ENCODE measurements at regions not wholly inside any gene's neighbourhood (a gene's known extent, or its start where the extent isn't known, plus 50 kb on each side); places are given as distances from the start of the nearest gene placed in this dataset.

- no peak overlapping the region for H3K27ac ChIP-seq (ENCODE audit: low read depth in 2 of 2, low read length in 1 of 2)
Measured at GRCh38 chr5:68415177-68416085, 199.9 kb downstream of the PIK3R1 start.

DNA sequence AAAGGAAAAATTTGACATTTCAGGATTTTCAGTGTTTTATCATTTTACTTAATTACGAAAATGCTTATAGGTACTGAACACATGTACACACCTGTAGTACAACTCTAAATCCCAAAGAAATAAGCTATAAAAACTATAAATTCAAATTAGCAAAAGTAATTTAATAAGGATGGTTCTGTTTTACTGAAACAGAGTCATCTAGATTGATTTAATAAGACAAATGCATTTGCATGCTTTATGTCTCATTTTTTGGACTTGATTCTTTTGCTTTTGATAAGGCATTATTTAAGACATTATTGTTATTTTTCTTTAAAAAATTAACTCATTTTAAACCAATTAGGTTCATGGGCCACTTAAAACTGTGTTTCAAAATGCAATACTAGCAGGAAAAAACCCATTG lies 201.2 kb downstream of the PIK3R1 start:
- peaks cover 2 to 3% of the 10 kb centered on the region in 2 donors for H3K4me1 ChIP-seq (ENCODE audit: control insufficient read depth in 2 of 2, insufficient read depth in 2 of 2, low read length in 1 of 2)
- H3K4me3 ChIP-seq (ENCODE audit: low read depth in 1 of 2, low read length in 2 of 2) = no peak overlapping the region
- H3K9me3 ChIP-seq (ENCODE audit: control insufficient read depth in 2 of 2, insufficient read depth in 1 of 2, low read depth in 1 of 2, low read length in 1 of 2) = no peaks in the 10 kb centered on the region
- 99 to 100% methylated on average over 1 of the region's 1 CpG for whole genome bisulfite sequencing, 2 donors
- no peaks in the 10 kb centered on the region for H3K36me3 ChIP-seq (ENCODE audit: control insufficient read depth in 2 of 2, insufficient read depth in 2 of 2, low read length in 1 of 2)
- H3K27ac ChIP-seq (ENCODE audit: low read depth in 2 of 2, low read length in 1 of 2) = no peak overlapping the region
- H3K27me3 ChIP-seq (ENCODE audit: control insufficient read depth in 1 of 2, insufficient read depth in 2 of 2, low read length in 2 of 2) = no peaks in the 10 kb centered on the region

More at GRCh38 chr5:68415177-68416085, 199.9 kb downstream of the PIK3R1 start:
- H3K4me1 ChIP-seq (ENCODE audit: control insufficient read depth in 2 of 2, insufficient read depth in 2 of 2, low read length in 1 of 2) = peaks cover 0 to 3% of the 10 kb centered on the region in 2 donors
- WGBS, 2 donors = 66 to 68% methylated on average over 4 of the region's 4 CpGs
- no peaks in the 10 kb centered on the region for H3K27me3 ChIP-seq (ENCODE audit: control insufficient read depth in 1 of 2, insufficient read depth in 2 of 2, low read length in 2 of 2)
- no peaks in the 10 kb centered on the region for H3K36me3 ChIP-seq (ENCODE audit: control insufficient read depth in 2 of 2, insufficient read depth in 2 of 2, low read length in 1 of 2)
- no peaks in the 10 kb centered on the region for H3K9me3 ChIP-seq (ENCODE audit: control insufficient read depth in 2 of 2, insufficient read depth in 1 of 2, low read depth in 1 of 2, low read length in 1 of 2)
- H3K4me3 ChIP-seq (ENCODE audit: low read depth in 1 of 2, low read length in 2 of 2) = no peak overlapping the region

DNA sequence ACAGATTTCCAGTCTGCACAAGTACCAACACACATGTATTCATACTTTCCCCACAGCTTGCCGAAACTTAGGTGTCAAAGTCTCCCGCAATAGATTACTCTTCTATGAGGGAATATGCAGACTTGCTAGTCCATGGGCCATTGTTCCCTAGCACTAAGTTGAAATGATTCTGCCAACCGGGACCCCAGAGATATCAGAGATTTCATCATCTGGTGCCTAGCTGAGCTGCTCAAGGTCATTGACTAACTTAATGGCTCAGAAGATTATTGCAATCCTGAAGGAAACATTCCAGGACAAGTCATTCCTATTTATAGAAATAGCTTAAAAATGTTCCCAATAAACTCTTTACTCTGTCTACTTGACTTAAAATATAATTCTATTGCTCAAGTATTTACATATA lies 202.6 kb downstream of the PIK3R1 start:
- Histone ChIP-seq H3K27me3 (ENCODE audit: control insufficient read depth in 1 of 2, insufficient read depth in 2 of 2, low read length in 2 of 2) (no peaks in the 10 kb centered on the region), H3K9me3 (ENCODE audit: control insufficient read depth in 2 of 2, insufficient read depth in 1 of 2, low read depth in 1 of 2, low read length in 1 of 2) (no peaks in the 10 kb centered on the region), H3K27ac (ENCODE audit: low read depth in 2 of 2, low read length in 1 of 2) (no peak overlapping the region), H3K4me3 (ENCODE audit: low read depth in 1 of 2, low read length in 2 of 2) (no peak overlapping the region), H3K36me3 (ENCODE audit: control insufficient read depth in 2 of 2, insufficient read depth in 2 of 2, low read length in 1 of 2) (no peaks in the 10 kb centered on the region), H3K4me1 (ENCODE audit: control insufficient read depth in 2 of 2, insufficient read depth in 2 of 2, low read length in 1 of 2) (peaks cover 5 to 6% of the 10 kb centered on the region in 2 donors)
- 58 to 64% methylated on average over 3 of the region's 3 CpGs for WGBS, 2 donors

DNA sequence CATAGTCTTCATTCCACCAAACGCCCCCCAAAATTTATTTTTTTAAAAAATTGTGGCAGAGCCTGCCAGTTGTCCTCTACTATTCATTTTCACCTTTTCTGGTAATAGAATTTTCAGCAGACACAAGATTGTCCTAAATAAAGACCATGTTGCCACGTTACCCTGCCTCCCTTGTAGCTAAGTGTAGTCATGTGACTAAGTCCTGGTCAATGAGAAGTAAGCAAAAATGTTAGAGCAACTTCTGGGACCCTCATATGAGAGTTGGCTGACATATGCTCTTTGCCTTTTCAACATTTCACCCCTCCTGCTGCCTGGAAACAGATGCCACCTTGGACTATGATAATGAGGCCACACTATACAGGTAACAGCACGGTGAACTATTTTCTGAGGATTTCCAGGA lies 203.1 kb downstream of the PIK3R1 start:
- no peaks in the 10 kb centered on the region for H3K27me3 ChIP-seq (ENCODE audit: control insufficient read depth in 1 of 2, insufficient read depth in 2 of 2, low read length in 2 of 2)
- H3K4me3 ChIP-seq (ENCODE audit: low read depth in 1 of 2, low read length in 2 of 2) = no peak overlapping the region
- H3K36me3 ChIP-seq (ENCODE audit: control insufficient read depth in 2 of 2, insufficient read depth in 2 of 2, low read length in 1 of 2) = no peaks in the 10 kb centered on the region
- 86 to 88% methylated on average over 3 of the region's 3 CpGs for WGBS, 2 donors
- peaks cover 5 to 6% of the 10 kb centered on the region in 2 donors for H3K4me1 ChIP-seq (ENCODE audit: control insufficient read depth in 2 of 2, insufficient read depth in 2 of 2, low read length in 1 of 2)
- no peak overlapping the region for H3K27ac ChIP-seq (ENCODE audit: low read depth in 2 of 2, low read length in 1 of 2)
- no peaks in the 10 kb centered on the region for H3K9me3 ChIP-seq (ENCODE audit: control insufficient read depth in 2 of 2, insufficient read depth in 1 of 2, low read depth in 1 of 2, low read length in 1 of 2)

DNA sequence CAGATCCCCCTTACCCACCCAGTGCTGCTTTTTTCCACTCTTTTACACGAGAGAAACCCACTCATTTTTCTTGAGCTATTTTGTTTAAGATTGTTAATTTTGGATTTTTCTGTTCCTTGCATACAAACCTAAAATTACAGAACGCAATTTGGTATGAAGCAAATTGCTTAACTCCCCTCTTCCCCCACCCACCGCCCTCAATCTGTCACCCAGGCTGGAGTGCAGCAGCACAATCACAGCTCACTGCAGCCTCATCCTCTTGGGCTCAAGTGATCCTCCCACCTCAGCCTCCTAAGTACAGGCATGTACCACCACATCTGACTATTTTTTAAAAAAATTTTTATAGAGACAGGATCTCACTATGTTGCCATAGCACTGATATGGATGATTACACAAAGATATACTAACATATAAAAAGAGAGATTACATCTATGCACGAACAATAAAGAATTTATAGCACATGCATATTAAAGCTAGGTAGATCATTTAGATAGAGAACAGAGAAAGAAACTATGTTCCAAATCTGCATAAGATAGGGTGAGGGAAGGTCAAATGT lies 203.6 kb downstream of the PIK3R1 start:
- H3K27me3 ChIP-seq (ENCODE audit: control insufficient read depth in 1 of 2, insufficient read depth in 2 of 2, low read length in 2 of 2) = no peaks in the 10 kb centered on the region
- no peaks in the 10 kb centered on the region for H3K36me3 ChIP-seq (ENCODE audit: control insufficient read depth in 2 of 2, insufficient read depth in 2 of 2, low read length in 1 of 2)
- no peak overlapping the region for H3K27ac ChIP-seq (ENCODE audit: low read depth in 2 of 2, low read length in 1 of 2)
- WGBS, 2 donors = 77 to 88% methylated on average over 4 of the region's 4 CpGs
- H3K4me1 ChIP-seq (ENCODE audit: control insufficient read depth in 2 of 2, insufficient read depth in 2 of 2, low read length in 1 of 2) = peaks cover 5 to 6% of the 10 kb centered on the region in 2 donors
- no peaks in the 10 kb centered on the region for H3K9me3 ChIP-seq (ENCODE audit: control insufficient read depth in 2 of 2, insufficient read depth in 1 of 2, low read depth in 1 of 2, low read length in 1 of 2)
- H3K4me3 ChIP-seq (ENCODE audit: low read depth in 1 of 2, low read length in 2 of 2) = no peak overlapping the region

GRCh38 chr5:68419637-68420452 lies 204.3 kb downstream of the PIK3R1 start:
- H3K27ac ChIP-seq (ENCODE audit: low read depth in 2 of 2, low read length in 1 of 2) = peak overlapping the region in 1 of 2 donors; percentile 1
- H3K9me3 ChIP-seq (ENCODE audit: control insufficient read depth in 2 of 2, insufficient read depth in 1 of 2, low read depth in 1 of 2, low read length in 1 of 2) = no peaks in the 10 kb centered on the region
- 57 to 60% methylated on average over 8 of the region's 8 CpGs for WGBS, 2 donors
- H3K4me3 ChIP-seq (ENCODE audit: low read depth in 1 of 2, low read length in 2 of 2) = no peak overlapping the region
- peaks cover 5 to 6% of the 10 kb centered on the region in 2 donors for H3K4me1 ChIP-seq (ENCODE audit: control insufficient read depth in 2 of 2, insufficient read depth in 2 of 2, low read length in 1 of 2)
- no peaks in the 10 kb centered on the region for H3K36me3 ChIP-seq (ENCODE audit: control insufficient read depth in 2 of 2, insufficient read depth in 2 of 2, low read length in 1 of 2)
- no peaks in the 10 kb centered on the region for H3K27me3 ChIP-seq (ENCODE audit: control insufficient read depth in 1 of 2, insufficient read depth in 2 of 2, low read length in 2 of 2)

GRCh38 chr5:68420476-68421344 lies 205.2 kb downstream of the PIK3R1 start:
- no peak overlapping the region for H3K27ac ChIP-seq (ENCODE audit: low read depth in 2 of 2, low read length in 1 of 2)
- 70 to 84% methylated on average over 10 of the region's 10 CpGs for WGBS, 2 donors
- H3K27me3 ChIP-seq (ENCODE audit: control insufficient read depth in 1 of 2, insufficient read depth in 2 of 2, low read length in 2 of 2) = no peaks in the 10 kb centered on the region
- H3K4me1 ChIP-seq (ENCODE audit: control insufficient read depth in 2 of 2, insufficient read depth in 2 of 2, low read length in 1 of 2) = peaks cover 5 to 6% of the 10 kb centered on the region in 2 donors
- no peak overlapping the region for H3K4me3 ChIP-seq (ENCODE audit: low read depth in 1 of 2, low read length in 2 of 2)
- H3K36me3 ChIP-seq (ENCODE audit: control insufficient read depth in 2 of 2, insufficient read depth in 2 of 2, low read length in 1 of 2) = no peaks in the 10 kb centered on the region
- H3K9me3 ChIP-seq (ENCODE audit: control insufficient read depth in 2 of 2, insufficient read depth in 1 of 2, low read depth in 1 of 2, low read length in 1 of 2) = no peaks in the 10 kb centered on the region

- Histone ChIP-seq H3K4me1 (ENCODE audit: control insufficient read depth in 2 of 2, insufficient read depth in 2 of 2, low read length in 1 of 2) (peaks cover 5 to 6% of the 10 kb centered on the region in 2 donors), H3K27ac (ENCODE audit: low read depth in 2 of 2, low read length in 1 of 2) (no peak overlapping the region), H3K9me3 (ENCODE audit: control insufficient read depth in 2 of 2, insufficient read depth in 1 of 2, low read depth in 1 of 2, low read length in 1 of 2) (no peaks in the 10 kb centered on the region), H3K4me3 (ENCODE audit: low read depth in 1 of 2, low read length in 2 of 2) (no peak overlapping the region), H3K27me3 (ENCODE audit: control insufficient read depth in 1 of 2, insufficient read depth in 2 of 2, low read length in 2 of 2) (no peaks in the 10 kb centered on the region), H3K36me3 (ENCODE audit: control insufficient read depth in 2 of 2, insufficient read depth in 2 of 2, low read length in 1 of 2) (no peaks in the 10 kb centered on the region)
- WGBS, 2 donors = 64 to 78% methylated on average over 9 of the region's 9 CpGs
Measured at GRCh38 chr5:68421485-68422220, 206.1 kb downstream of the PIK3R1 start.

Measured in esophagus (tissue), 2 donors.